ENCODE measurements at regions not wholly inside any gene's neighbourhood (a gene's known extent, or its start where the extent isn't known, plus 50 kb on each side); places are given as distances from the start of the nearest gene placed in this dataset.

GRCh38 chr1:29548091-29548490 lies 311.8 kb downstream of the PTPRU start:
- no peak overlapping the region for H3K4me3 ChIP-seq (ENCODE audit: extremely low read depth, insufficient read depth, low read length, poor library complexity, severe bottlenecking)
- H3K27ac ChIP-seq (ENCODE audit: low read depth, low read length, severe bottlenecking) = no peak overlapping the region
- H3K9me3 ChIP-seq (ENCODE audit: control insufficient read depth, low read length) = no peaks in the 10 kb centered on the region
- no peaks in the 10 kb centered on the region for H3K36me3 ChIP-seq (ENCODE audit: control insufficient read depth, insufficient read depth, low read length)
- H3K4me1 ChIP-seq (ENCODE audit: control insufficient read depth, insufficient read depth, low read length, poor library complexity, severe bottlenecking) = no peaks in the 10 kb centered on the region
- 58 to 65% methylated on average over 4 to 5 of the region's 5 CpGs for WGBS, 2 experiments (ENCODE audit: insufficient coverage in 2 of 2)

DNA sequence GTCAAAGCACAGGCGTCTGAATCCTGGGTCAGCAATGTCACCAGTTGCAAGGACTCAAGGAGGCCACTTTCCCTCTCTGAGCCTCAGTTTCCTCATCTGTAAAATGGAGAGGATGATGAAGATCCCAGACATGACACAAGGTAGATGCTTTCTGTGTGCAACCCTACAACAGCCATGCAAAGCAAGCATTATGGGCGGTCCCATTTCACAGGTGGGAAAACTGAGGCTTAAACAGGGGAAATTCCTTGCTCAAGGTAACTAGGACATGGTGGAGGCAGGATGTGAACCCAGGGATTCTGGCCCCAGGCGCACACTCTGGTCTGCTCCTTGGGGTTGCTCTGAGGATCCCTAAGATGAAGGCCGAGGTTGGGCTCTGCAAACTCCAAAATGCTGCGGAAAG lies 311.0 kb downstream of the PTPRU start:
- H3K36me3 ChIP-seq (ENCODE audit: control insufficient read depth, insufficient read depth, low read length) = no peaks in the 10 kb centered on the region
- H3K4me3 ChIP-seq (ENCODE audit: extremely low read depth, insufficient read depth, low read length, poor library complexity, severe bottlenecking) = no peak overlapping the region
- WGBS, 2 experiments (ENCODE audit: insufficient coverage in 2 of 2) = 95 to 97% methylated on average over 5 of the region's 5 CpGs
- no peaks in the 10 kb centered on the region for H3K9me3 ChIP-seq (ENCODE audit: control insufficient read depth, low read length)
- no peaks in the 10 kb centered on the region for H3K4me1 ChIP-seq (ENCODE audit: control insufficient read depth, insufficient read depth, low read length, poor library complexity, severe bottlenecking)
- H3K27ac ChIP-seq (ENCODE audit: low read depth, low read length, severe bottlenecking) = no peak overlapping the region

- 90 to 92% methylated on average over 3 of the region's 3 CpGs for WGBS, 2 experiments (ENCODE audit: insufficient coverage in 2 of 2)
- no peaks in the 10 kb centered on the region for H3K9me3 ChIP-seq (ENCODE audit: control insufficient read depth, low read length)
- no peak overlapping the region for H3K4me3 ChIP-seq (ENCODE audit: extremely low read depth, insufficient read depth, low read length, poor library complexity, severe bottlenecking)
- no peaks in the 10 kb centered on the region for H3K36me3 ChIP-seq (ENCODE audit: control insufficient read depth, insufficient read depth, low read length)
- H3K4me1 ChIP-seq (ENCODE audit: control insufficient read depth, insufficient read depth, low read length, poor library complexity, severe bottlenecking) = no peaks in the 10 kb centered on the region
- no peak overlapping the region for H3K27ac ChIP-seq (ENCODE audit: low read depth, low read length, severe bottlenecking)
Observed at GRCh38 chr1:29546496-29546895, 310.2 kb downstream of the PTPRU start.

DNA sequence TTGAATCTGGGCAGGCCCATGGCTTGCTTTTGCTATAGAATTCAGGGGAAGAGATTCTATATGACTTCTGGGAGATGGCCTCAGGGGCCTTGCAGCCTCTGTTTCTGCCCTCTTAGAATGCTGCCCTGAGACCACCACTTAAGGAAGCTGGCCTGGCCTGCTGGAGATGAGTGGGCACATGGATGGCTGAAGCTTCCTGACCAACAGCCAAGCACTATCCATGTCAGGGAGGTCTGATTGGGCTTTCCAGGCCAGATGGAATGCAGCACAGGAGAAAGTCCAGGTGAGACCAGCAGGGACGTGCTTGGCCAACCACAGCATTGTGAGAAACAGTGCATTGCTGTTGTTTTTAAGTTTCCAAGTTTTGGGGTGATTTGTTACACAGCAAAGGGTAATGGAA lies 308.1 kb downstream of the PTPRU start:
- Histone ChIP-seq H3K27ac (ENCODE audit: low read depth, low read length, severe bottlenecking) (no peak overlapping the region), H3K36me3 (ENCODE audit: control insufficient read depth, insufficient read depth, low read length) (no peaks in the 10 kb centered on the region), H3K4me3 (ENCODE audit: extremely low read depth, insufficient read depth, low read length, poor library complexity, severe bottlenecking) (no peak overlapping the region), H3K9me3 (ENCODE audit: control insufficient read depth, low read length) (no peaks in the 10 kb centered on the region), H3K4me1 (ENCODE audit: control insufficient read depth, insufficient read depth, low read length, poor library complexity, severe bottlenecking) (no peaks in the 10 kb centered on the region)
- WGBS, 2 experiments (ENCODE audit: insufficient coverage in 2 of 2) = 67 to 83% methylated on average over 1 of the region's 1 CpG

GRCh38 chr1:29543586-29543985 lies 307.3 kb downstream of the PTPRU start:
- Histone ChIP-seq H3K4me1 (ENCODE audit: control insufficient read depth, insufficient read depth, low read length, poor library complexity, severe bottlenecking) (no peaks in the 10 kb centered on the region), H3K4me3 (ENCODE audit: extremely low read depth, insufficient read depth, low read length, poor library complexity, severe bottlenecking) (no peak overlapping the region), H3K27ac (ENCODE audit: low read depth, low read length, severe bottlenecking) (no peak overlapping the region), H3K9me3 (ENCODE audit: control insufficient read depth, low read length) (no peaks in the 10 kb centered on the region), H3K36me3 (ENCODE audit: control insufficient read depth, insufficient read depth, low read length) (no peaks in the 10 kb centered on the region)
- 75 to 79% methylated on average over 3 to 5 of the region's 6 CpGs for WGBS, 2 experiments (ENCODE audit: insufficient coverage in 2 of 2)

DNA sequence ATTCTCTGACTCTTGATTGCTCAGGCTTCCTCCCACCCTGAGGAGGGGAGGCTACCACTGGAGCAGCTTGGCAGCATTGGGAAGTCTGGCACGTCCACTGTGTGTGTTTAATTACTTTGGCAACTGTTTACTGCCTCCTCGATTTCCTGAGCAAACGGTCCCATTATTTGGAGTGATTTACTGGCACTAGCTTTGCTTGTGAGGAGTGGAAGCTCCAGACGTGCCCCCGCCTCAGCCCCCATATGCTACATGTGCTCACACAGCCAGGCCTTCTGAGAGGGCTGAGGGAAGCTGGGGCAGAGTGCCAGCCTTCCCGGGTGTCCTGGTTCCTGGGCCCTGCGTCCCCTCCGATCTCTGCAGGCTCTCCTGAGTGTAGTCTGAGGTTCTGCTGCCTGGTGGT lies 306.2 kb downstream of the PTPRU start:
- WGBS, 2 experiments (ENCODE audit: insufficient coverage in 2 of 2) = 83 to 91% methylated on average over 6 to 8 of the region's 8 CpGs
- H3K4me3 ChIP-seq (ENCODE audit: extremely low read depth, insufficient read depth, low read length, poor library complexity, severe bottlenecking) = no peak overlapping the region
- no peak overlapping the region for H3K27ac ChIP-seq (ENCODE audit: low read depth, low read length, severe bottlenecking)

GRCh38 chr1:29541631-29542030 lies 305.3 kb downstream of the PTPRU start:
- Histone ChIP-seq H3K27ac (ENCODE audit: low read depth, low read length, severe bottlenecking) (no peak overlapping the region), H3K9me3 (ENCODE audit: control insufficient read depth, low read length) (no peaks in the 10 kb centered on the region), H3K36me3 (ENCODE audit: control insufficient read depth, insufficient read depth, low read length) (no peaks in the 10 kb centered on the region), H3K4me1 (ENCODE audit: control insufficient read depth, insufficient read depth, low read length, poor library complexity, severe bottlenecking) (no peaks in the 10 kb centered on the region), H3K4me3 (ENCODE audit: extremely low read depth, insufficient read depth, low read length, poor library complexity, severe bottlenecking) (no peak overlapping the region)
- WGBS, 2 experiments (ENCODE audit: insufficient coverage in 2 of 2) = 93 to 97% methylated on average over 3 to 5 of the region's 7 CpGs

More for the DNA sequence above, 306.2 kb downstream of the PTPRU start:
- H3K4me1 ChIP-seq (ENCODE audit: control insufficient read depth, insufficient read depth, low read length, poor library complexity, severe bottlenecking) = no peaks in the 10 kb centered on the region
- no peaks in the 10 kb centered on the region for H3K9me3 ChIP-seq (ENCODE audit: control insufficient read depth, low read length)
- H3K36me3 ChIP-seq (ENCODE audit: control insufficient read depth, insufficient read depth, low read length) = no peaks in the 10 kb centered on the region

DNA sequence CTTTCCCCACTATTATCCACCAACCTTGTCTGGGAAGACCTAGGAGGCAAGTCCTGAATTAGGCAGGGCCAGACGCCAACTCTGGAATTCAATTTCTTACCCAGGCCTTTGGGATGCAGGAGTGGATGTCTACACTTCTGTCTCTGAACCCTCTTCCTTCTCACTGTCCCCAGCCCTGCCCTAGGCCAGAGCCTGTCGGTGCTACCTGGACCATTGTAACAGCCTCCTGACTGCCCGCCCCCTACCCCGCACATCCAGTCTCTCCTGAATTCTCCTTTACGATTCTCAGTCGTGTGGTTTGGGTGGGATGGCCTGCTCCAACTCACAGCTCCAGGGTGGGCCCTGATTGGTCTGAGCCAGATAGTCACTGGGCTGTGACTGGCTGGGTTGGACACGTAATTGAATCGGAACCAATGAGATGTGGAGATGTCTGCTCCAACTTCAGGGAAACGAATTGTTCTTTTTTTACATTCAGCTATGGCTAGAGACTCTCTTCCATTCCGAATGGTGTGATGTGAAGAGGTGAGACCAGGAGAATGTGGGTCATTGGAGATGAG lies 304.6 kb downstream of the PTPRU start:
- Histone ChIP-seq H3K9me3 (ENCODE audit: control insufficient read depth, low read length) (no peaks in the 10 kb centered on the region), H3K4me1 (ENCODE audit: control insufficient read depth, insufficient read depth, low read length, poor library complexity, severe bottlenecking) (no peaks in the 10 kb centered on the region), H3K36me3 (ENCODE audit: control insufficient read depth, insufficient read depth, low read length) (no peaks in the 10 kb centered on the region), H3K4me3 (ENCODE audit: extremely low read depth, insufficient read depth, low read length, poor library complexity, severe bottlenecking) (no peak overlapping the region), H3K27ac (ENCODE audit: low read depth, low read length, severe bottlenecking) (no peak overlapping the region)
- 69% methylated on average over 3 of the region's 10 CpGs; no CpG with 5 or more reads in 1 of the 2 experiments for WGBS, 2 experiments (ENCODE audit: insufficient coverage in 2 of 2)

GRCh38 chr1:29539971-29540370 lies 303.6 kb downstream of the PTPRU start:
- Histone ChIP-seq H3K27ac (ENCODE audit: low read depth, low read length, severe bottlenecking) (no peak overlapping the region), H3K4me1 (ENCODE audit: control insufficient read depth, insufficient read depth, low read length, poor library complexity, severe bottlenecking) (no peaks in the 10 kb centered on the region)

DNA sequence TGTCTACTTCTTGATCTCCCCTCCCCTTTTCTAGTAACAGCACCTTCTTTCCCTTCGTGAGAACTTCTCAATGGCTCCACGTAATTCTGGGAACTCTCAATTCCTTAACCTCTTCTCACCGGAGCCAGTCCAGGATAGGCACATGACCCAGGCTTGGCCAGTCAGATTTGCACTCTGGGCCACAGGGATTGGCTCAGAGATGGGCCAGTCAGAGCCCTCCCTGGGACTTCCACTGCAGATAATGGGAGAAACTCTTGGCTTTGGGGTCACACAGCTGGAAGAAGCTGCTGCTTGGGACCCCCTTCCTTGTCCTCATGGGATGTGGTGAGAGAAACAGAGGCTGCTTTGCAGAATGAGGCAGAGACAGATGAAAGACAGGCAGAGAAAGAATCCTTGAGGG lies 302.3 kb downstream of the PTPRU start:
- Histone ChIP-seq H3K4me1 (ENCODE audit: control insufficient read depth, insufficient read depth, low read length, poor library complexity, severe bottlenecking) (no peaks in the 10 kb centered on the region), H3K36me3 (ENCODE audit: control insufficient read depth, insufficient read depth, low read length) (no peaks in the 10 kb centered on the region), H3K9me3 (ENCODE audit: control insufficient read depth, low read length) (no peaks in the 10 kb centered on the region), H3K27ac (ENCODE audit: low read depth, low read length, severe bottlenecking) (no peak overlapping the region), H3K4me3 (ENCODE audit: extremely low read depth, insufficient read depth, low read length, poor library complexity, severe bottlenecking) (no peak overlapping the region)
- WGBS, 2 experiments (ENCODE audit: insufficient coverage in 2 of 2) = 71 to 86% methylated on average over 2 to 3 of the region's 3 CpGs

More at GRCh38 chr1:29539971-29540370, 303.6 kb downstream of the PTPRU start:
- 94% methylated on average over 3 of the region's 7 CpGs; no CpG with 5 or more reads in 1 of the 2 experiments for WGBS, 2 experiments (ENCODE audit: insufficient coverage in 2 of 2)
- Histone ChIP-seq H3K4me3 (ENCODE audit: extremely low read depth, insufficient read depth, low read length, poor library complexity, severe bottlenecking) (no peak overlapping the region), H3K9me3 (ENCODE audit: control insufficient read depth, low read length) (no peaks in the 10 kb centered on the region), H3K36me3 (ENCODE audit: control insufficient read depth, insufficient read depth, low read length) (no peaks in the 10 kb centered on the region)

DNA sequence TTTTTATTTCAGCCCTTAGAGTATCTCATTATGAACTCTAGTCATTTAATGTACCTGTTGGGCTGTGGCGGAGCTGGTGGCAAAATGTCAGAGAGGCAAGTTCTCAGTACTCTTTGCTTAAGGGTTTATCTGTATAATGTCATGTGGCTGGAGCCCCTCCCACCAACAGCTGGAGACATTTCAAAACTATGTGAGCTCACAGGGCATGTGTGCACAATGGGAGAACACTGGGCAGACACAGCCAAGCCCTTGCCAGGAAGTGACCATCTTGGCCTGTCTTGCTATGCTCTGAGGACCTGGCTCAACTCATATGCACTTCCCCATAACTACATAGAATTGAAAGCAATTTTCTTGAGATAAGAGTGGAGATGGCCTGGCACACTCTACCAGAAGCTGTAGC lies 296.4 kb downstream of the PTPRU start:
- Histone ChIP-seq H3K9me3 (ENCODE audit: control insufficient read depth, low read length) (no peaks in the 10 kb centered on the region), H3K36me3 (ENCODE audit: control insufficient read depth, insufficient read depth, low read length) (no peaks in the 10 kb centered on the region), H3K27ac (ENCODE audit: low read depth, low read length, severe bottlenecking) (no peak overlapping the region), H3K4me1 (ENCODE audit: control insufficient read depth, insufficient read depth, low read length, poor library complexity, severe bottlenecking) (no peaks in the 10 kb centered on the region), H3K4me3 (ENCODE audit: extremely low read depth, insufficient read depth, low read length, poor library complexity, severe bottlenecking) (no peak overlapping the region)
- no CpG with 5 or more reads among the region's 1 CpG for WGBS, 2 experiments (ENCODE audit: insufficient coverage in 2 of 2)

All from mesodermal cell (in vitro differentiated cells).